ENCODE measurements at regions not wholly inside any gene's neighbourhood (a gene's known extent, or its start where the extent isn't known, plus 50 kb on each side); places are given as distances from the start of the nearest gene placed in this dataset.

GRCh38 chr6:145529582-145529981 is 205.7 kb downstream of the EPM2A start:
- DNase-seq = no peak

GRCh38 chr6:145530454-145530853 is 204.9 kb downstream of the EPM2A start:
- DNase-seq = no peak

GRCh38 chr6:145531032-145531431 is 204.3 kb downstream of the EPM2A start:
- DNase-seq = no peak

- DNase-seq = no peak
Measured at GRCh38 chr6:145531822-145532221, 203.5 kb downstream of the EPM2A start.

GRCh38 chr6:145532361-145532760 is 203.0 kb downstream of the EPM2A start:
- DNase-seq = no peak

- no peak for DNase-seq
Measured at GRCh38 chr6:145534989-145535388, 200.3 kb downstream of the EPM2A start.

GRCh38 chr6:145538989-145539388 is 196.3 kb downstream of the EPM2A start:
- DNase-seq = no peak

GRCh38 chr6:145539831-145540230 is 195.5 kb downstream of the EPM2A start:
- DNase-seq = no peak

- DNase-seq = no peak
Measured at GRCh38 chr6:145540741-145541140, 194.6 kb downstream of the EPM2A start.

GRCh38 chr6:145544041-145544440 is 191.3 kb downstream of the EPM2A start:
- DNase-seq = no peak

GRCh38 chr6:145544514-145544913 is 190.8 kb downstream of the EPM2A start:
- DNase-seq = no peak

GRCh38 chr6:145546265-145546664 is 189.1 kb downstream of the EPM2A start:
- no peak for DNase-seq

- DNase-seq = no peak
Measured at GRCh38 chr6:145547594-145548335, 187.6 kb downstream of the EPM2A start.

- no peak for DNase-seq
Measured at GRCh38 chr6:145548933-145549648, 186.2 kb downstream of the EPM2A start.

- DNase-seq = no peak
Measured at GRCh38 chr6:145551164-145551563, 184.2 kb downstream of the EPM2A start.

- no peak for DNase-seq
Measured at GRCh38 chr6:145555084-145555483, 180.2 kb downstream of the EPM2A start.

GRCh38 chr6:145557474-145557873 is 177.8 kb downstream of the EPM2A start:
- no peak for DNase-seq

GRCh38 chr6:145559836-145560235 is 175.5 kb downstream of the EPM2A start:
- DNase-seq = no peak

GRCh38 chr6:145561095-145562072 is 173.9 kb downstream of the EPM2A start:
- no peak for DNase-seq

GRCh38 chr6:145562771-145563615 is 172.3 kb downstream of the EPM2A start:
- DNase-seq = no peak

GRCh38 chr6:145564553-145564952 is 170.8 kb downstream of the EPM2A start:
- DNase-seq = no peak

GRCh38 chr6:145567684-145568252 is 167.6 kb downstream of the EPM2A start:
- no peak for DNase-seq
